ENCODE measurements at regions not wholly inside any gene's neighbourhood (a gene's known extent, or its start where the extent isn't known, plus 50 kb on each side); places are given as distances from the start of the nearest gene placed in this dataset.

DNA sequence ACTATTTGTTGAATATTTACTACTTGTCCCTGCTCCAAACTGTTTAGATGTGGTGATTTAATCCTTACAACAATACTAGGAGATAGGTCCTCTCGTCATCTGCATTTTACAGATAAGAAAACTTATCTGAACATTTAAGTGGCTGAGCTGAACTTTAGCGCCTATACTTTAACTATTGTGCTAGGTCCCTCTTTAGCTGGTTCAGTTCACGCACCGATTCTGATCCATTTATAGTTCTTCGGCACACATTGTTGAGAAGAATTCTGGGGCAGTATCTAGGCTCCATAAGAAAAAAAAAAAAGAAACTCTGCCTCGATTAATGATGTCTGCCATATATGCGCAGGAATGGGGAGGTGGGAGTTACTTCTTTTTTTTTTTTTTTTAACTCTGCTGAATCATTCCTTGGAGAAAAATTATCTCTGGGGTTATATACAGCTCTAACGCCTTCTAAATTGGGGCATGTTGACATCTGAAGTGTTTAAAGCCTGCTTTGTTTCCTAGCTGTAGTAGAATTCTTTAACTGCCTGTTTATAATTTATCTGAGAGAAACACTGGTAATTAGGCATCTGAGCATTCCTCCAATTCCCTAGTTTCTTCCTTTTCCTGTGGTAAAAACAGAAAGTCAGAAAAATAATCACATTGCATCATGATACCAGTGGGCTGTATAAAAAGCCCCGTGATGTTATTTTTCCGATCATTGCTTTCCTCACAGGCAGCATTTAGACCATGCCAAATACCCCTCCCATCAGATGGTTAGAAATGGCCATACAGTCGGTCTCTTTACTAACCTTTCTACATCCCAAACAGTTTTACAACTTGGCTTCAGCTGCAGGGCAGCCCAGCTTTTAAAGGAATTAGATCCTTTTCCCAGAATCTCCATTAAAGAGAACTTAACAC is 98.5 kb upstream of the KDM7A start:
- TF ChIP-seq, protein P1, sequence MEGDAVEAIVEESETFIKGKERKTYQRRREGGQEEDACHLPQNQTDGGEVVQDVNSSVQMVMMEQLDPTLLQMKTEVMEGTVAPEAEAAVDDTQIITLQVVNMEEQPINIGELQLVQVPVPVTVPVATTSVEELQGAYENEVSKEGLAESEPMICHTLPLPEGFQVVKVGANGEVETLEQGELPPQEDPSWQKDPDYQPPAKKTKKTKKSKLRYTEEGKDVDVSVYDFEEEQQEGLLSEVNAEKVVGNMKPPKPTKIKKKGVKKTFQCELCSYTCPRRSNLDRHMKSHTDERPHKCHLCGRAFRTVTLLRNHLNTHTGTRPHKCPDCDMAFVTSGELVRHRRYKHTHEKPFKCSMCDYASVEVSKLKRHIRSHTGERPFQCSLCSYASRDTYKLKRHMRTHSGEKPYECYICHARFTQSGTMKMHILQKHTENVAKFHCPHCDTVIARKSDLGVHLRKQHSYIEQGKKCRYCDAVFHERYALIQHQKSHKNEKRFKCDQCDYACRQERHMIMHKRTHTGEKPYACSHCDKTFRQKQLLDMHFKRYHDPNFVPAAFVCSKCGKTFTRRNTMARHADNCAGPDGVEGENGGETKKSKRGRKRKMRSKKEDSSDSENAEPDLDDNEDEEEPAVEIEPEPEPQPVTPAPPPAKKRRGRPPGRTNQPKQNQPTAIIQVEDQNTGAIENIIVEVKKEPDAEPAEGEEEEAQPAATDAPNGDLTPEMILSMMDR (IDR thresholded peaks at IDR 0.05), result no peak
- TF ChIP-seq POLR2A (IDR thresholded peaks at IDR 0.05), result no peak
